Cardiac fibroblast (primary cell): ENCODE measurements at regions not wholly inside any gene's neighbourhood (a gene's known extent, or its start where the extent isn't known, plus 50 kb on each side); places are given as distances from the start of the nearest gene placed in this dataset.

Experiments
- DNase-seq, 2 donors: peaks; one replicate each; pipeline versions ENCODE4 v3.0.0 to v3.0.0-alpha.2; 2010; ENCODE audit warnings: low read depth in 2 of 2
- H3K4me3 ChIP-seq, 2 donors: replicated peaks in 1 of 2; 1 replicate in 1 of 2; 2 replicates in 1 of 2; pipeline ENCODE4 v1.5.1; 2011; ENCODE audit warnings: low read depth in 2 of 2, low read length in 2 of 2, mild to moderate bottlenecking in 2 of 2, moderate library complexity in 1 of 2
- TF ChIP-seq, protein P1 (sequence below): IDR thresholded peaks from one replicate; pipeline ENCODE4 v1.5.1; 2011; ENCODE audit warnings: low read depth, mild to moderate bottlenecking, low read length, inconsistent platforms

DNA sequence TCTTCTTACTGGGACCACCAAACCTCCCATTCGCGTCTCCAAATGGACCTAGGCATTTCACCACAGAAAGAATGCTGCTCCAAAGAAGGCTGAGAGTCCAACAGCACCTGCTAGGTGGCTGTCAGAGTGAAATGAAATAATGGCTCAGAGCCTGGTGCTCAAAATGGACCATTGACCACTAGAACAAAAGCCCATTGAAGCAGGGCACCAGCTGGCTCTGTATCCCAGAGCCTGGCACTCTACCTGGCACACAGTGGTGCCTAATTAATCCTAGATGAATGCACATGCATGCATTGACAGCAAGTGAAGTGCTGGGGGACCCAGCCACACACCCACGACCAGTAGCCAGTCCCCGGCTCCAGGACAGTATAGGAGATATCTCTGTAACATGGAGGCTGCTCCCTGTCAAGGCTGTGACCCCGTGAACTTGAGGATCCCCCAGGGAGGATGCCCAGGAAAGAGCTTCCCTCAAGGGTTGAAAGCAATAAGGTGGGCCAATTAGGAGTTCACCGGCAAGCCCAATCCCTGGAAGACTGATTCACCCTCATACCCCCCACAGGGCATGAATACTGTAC, 261.3 kb downstream of the TNS1 start:
- no peak overlapping the region for H3K4me3 ChIP-seq
- TF ChIP-seq, protein P1, sequence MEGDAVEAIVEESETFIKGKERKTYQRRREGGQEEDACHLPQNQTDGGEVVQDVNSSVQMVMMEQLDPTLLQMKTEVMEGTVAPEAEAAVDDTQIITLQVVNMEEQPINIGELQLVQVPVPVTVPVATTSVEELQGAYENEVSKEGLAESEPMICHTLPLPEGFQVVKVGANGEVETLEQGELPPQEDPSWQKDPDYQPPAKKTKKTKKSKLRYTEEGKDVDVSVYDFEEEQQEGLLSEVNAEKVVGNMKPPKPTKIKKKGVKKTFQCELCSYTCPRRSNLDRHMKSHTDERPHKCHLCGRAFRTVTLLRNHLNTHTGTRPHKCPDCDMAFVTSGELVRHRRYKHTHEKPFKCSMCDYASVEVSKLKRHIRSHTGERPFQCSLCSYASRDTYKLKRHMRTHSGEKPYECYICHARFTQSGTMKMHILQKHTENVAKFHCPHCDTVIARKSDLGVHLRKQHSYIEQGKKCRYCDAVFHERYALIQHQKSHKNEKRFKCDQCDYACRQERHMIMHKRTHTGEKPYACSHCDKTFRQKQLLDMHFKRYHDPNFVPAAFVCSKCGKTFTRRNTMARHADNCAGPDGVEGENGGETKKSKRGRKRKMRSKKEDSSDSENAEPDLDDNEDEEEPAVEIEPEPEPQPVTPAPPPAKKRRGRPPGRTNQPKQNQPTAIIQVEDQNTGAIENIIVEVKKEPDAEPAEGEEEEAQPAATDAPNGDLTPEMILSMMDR: no peak
- DNase-seq: no peak

DNA sequence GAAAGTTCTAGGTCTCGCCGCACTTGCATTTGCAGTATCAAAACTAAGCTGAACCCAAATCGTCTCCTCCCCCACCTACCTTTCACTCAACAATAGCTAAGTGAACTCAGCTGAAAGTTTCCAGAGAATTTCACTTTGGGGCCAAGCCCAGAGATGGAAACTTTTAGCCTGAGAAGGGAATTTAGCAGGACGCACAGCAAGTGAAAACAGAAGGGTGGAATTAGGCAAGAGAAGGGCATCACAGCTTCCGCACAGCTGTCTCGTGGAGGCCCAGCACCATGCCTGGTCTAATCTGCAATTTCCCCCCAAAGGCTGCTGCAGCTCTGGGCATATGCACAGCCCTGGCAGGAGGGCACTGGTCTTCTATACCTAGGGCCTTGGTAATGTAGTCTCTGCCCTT, 262.0 kb downstream of the TNS1 start:
- TF ChIP-seq, protein P1: no peak
- no peak for DNase-seq
- H3K4me3 ChIP-seq: no peak overlapping the region

DNA sequence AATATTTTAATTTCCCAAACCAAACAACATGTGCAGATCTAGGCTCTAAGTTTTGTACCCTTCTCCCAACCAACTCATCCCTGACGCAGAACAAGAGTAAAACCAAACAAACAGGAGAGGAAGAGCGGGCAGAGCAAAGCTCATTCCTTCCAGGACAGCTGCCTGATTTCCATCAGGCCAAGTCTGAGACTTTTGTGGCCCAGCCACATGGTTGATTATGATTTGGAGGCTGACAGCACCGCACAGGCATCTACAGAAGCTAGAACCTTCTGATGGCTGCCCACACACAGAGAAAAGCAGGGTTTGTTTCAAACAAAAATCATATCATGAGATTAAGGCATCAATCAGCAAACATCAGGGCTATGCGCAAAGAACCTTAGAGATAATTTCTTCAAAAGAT, 262.6 kb downstream of the TNS1 start:
- no peak overlapping the region for H3K4me3 ChIP-seq
- TF ChIP-seq, protein P1: no peak
- no peak for DNase-seq

DNA sequence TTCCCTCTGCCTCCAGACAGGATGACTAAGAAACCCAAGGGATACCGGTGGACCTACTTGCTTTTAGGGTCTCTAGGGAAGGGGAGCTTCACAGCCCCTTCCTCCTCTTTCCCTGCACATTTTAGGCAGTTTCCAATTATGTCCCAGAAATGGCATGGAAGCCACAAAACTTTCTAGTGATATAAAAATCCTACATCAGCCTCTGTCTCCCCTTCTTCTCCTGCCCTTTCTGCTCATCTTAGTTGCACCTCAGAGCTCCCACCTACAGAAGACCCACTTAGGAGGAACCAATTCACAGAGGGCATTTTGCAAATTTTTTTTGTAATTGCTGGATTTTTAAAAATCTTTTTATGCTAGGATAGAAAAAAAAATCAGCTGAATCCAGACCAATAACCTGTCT, 263.1 kb downstream of the TNS1 start:
- DNase-seq: no peak
- TF ChIP-seq, protein P1: no peak

DNA sequence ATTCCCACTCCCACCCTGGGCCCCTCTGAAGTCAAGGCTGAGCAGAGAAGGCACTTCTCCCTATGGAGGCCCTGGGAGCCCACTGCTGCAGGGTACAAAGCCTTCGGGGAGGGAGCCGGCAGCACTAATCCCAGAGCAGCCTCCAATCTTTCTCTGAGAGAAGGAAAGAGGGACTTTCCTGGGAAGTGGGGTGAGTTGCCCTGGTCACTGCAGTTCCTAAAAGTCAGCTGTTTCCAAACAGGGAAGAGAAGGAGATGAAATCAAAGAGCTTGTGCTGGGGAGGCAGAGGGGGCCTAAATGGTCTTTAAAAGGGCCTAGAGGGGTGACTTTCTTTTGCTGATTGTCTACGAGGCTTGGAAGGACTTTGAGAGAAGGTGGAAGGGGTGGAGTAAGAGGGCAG, 264.7 kb downstream of the TNS1 start:
- no peak for DNase-seq
- TF ChIP-seq, protein P1: no peak
- no peak overlapping the region for H3K4me3 ChIP-seq

More for the DNA sequence above, 263.1 kb downstream of the TNS1 start:
- no peak overlapping the region for H3K4me3 ChIP-seq

DNA sequence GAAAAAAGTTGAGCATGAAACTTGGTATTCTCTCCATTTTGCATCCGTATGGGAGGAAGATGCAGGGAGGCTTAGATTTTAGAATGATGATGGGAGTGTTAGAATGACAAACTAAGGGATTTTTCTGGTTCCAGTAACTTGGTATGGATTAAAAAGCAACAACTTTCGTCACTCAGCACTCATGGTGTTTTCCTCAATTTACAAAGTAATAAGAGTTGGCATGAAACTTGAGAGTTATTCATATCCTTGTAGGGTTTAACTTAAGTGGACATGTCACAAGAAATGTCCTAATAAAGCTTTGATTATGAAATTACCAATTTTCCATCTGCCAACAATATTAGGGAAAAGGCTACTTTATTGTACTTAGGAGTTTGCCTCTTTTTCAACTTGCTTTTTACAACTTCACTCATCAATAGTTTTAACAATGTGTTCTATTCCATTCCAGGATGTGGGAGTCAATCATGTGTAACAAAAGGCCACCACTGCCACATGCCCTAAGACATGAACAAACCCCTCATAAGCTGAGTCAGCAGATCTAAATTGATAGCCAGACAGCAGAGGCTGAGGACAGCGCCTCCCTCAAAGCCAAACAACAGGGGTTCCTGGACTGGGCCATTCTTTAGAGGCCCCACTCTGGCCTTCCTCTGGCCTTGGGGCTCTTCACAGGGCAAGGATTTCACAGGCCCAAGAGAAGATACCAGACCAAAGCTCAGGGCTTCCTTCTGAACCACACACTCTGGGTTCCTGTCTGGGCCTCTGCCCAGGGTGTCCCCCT, 265.8 kb downstream of the TNS1 start:
- H3K4me3 ChIP-seq: no peak overlapping the region
- DNase-seq: no peak
- TF ChIP-seq, protein P1: no peak
